KG1 (cell line): ENCODE measurements at regions not wholly inside any gene's neighbourhood (a gene's known extent, or its start where the extent isn't known, plus 50 kb on each side); places are given as distances from the start of the nearest gene placed in this dataset.
"Not testable (repeated sequence)": the region's sequence is repeated elsewhere in the genome, so short reads cannot be mapped to it uniquely, and the experiment has no call there.

Experiments used
- DNase-seq: peaks from one replicate; lab custom pipeline; 2025; lab: John Stamatoyannopoulos, UW

- peak; percentile 11 for DNase-seq
Observed at GRCh38 chr15:38002883-38003477, 68.5 kb downstream of the TMCO5A start.

GRCh38 chr15:38004218-38004861 is 69.9 kb downstream of the TMCO5A start:
- no peak for DNase-seq

- no peak for DNase-seq
Observed at GRCh38 chr15:38005953-38006808, 71.7 kb downstream of the TMCO5A start.

GRCh38 chr15:38010395-38010794 is 76.0 kb downstream of the TMCO5A start:
- DNase-seq: no peak

- no peak for DNase-seq
Observed at GRCh38 chr15:38012894-38013293, 78.5 kb downstream of the TMCO5A start.

GRCh38 chr15:38017721-38018120 is 83.3 kb downstream of the TMCO5A start:
- DNase-seq: no peak

GRCh38 chr15:38019066-38019465 is 84.6 kb downstream of the TMCO5A start:
- DNase-seq: no peak

GRCh38 chr15:38021259-38021658 is 86.8 kb downstream of the TMCO5A start:
- no peak for DNase-seq

GRCh38 chr15:38024293-38025091 is 90.1 kb downstream of the TMCO5A start:
- DNase-seq: no peak

- DNase-seq: not testable (repeated sequence)
Observed at GRCh38 chr15:38025656-38026055, 91.2 kb downstream of the TMCO5A start.

GRCh38 chr15:38028869-38029268 is 94.4 kb downstream of the TMCO5A start:
- DNase-seq: no peak

- no peak for DNase-seq
Observed at GRCh38 chr15:38029736-38030135, 95.3 kb downstream of the TMCO5A start.

- DNase-seq: no peak
Observed at GRCh38 chr15:38030609-38031008, 96.2 kb downstream of the TMCO5A start.

- DNase-seq: no peak
Observed at GRCh38 chr15:38035701-38036100, 101.3 kb downstream of the TMCO5A start.

GRCh38 chr15:38036790-38037338 is 102.4 kb downstream of the TMCO5A start:
- DNase-seq: no peak

GRCh38 chr15:38038659-38039442 is 104.4 kb downstream of the TMCO5A start:
- DNase-seq: no peak

GRCh38 chr15:38040615-38041014 is 106.2 kb downstream of the TMCO5A start:
- no peak for DNase-seq

GRCh38 chr15:38041576-38041975 is 107.1 kb downstream of the TMCO5A start:
- DNase-seq: no peak

GRCh38 chr15:38042211-38042610 is 107.8 kb downstream of the TMCO5A start:
- DNase-seq: no peak

GRCh38 chr15:38042707-38043445 is 108.4 kb downstream of the TMCO5A start:
- no peak for DNase-seq
